OCI-M1 (cell line): ENCODE measurements at regions not wholly inside any gene's neighbourhood (a gene's known extent, or its start where the extent isn't known, plus 50 kb on each side); places are given as distances from the start of the nearest gene placed in this dataset.
"Not testable (repeated sequence)": the region's sequence is repeated elsewhere in the genome, so short reads cannot be mapped to it uniquely, and the experiment has no call there.

ENCODE experiments used
- DNase-seq: peaks from one replicate; lab custom pipeline; 2025; lab: John Stamatoyannopoulos, UW

- no peak for DNase-seq
Observed at GRCh38 chr5:106698169-106698568, 972.6 kb downstream of the EFNA5 start.

GRCh38 chr5:106691701-106692100 lies 979.0 kb downstream of the EFNA5 start:
- no peak for DNase-seq

- DNase-seq, result no peak
Observed at GRCh38 chr5:106690585-106690984, 980.2 kb downstream of the EFNA5 start.

GRCh38 chr5:106680330-106680729 lies 990.4 kb downstream of the EFNA5 start:
- DNase-seq, result peak; percentile 68

GRCh38 chr5:106677057-106677456 lies 993.7 kb downstream of the EFNA5 start:
- DNase-seq, result no peak

- DNase-seq, result no peak
Observed at GRCh38 chr5:106675687-106676086, 995.0 kb downstream of the EFNA5 start.

GRCh38 chr5:106673941-106674340 lies 996.8 kb downstream of the EFNA5 start:
- no peak for DNase-seq

- DNase-seq, result no peak
Observed at GRCh38 chr5:106661866-106662265, 1008.9 kb downstream of the EFNA5 start.

GRCh38 chr5:106660681-106661080 lies 1010.1 kb downstream of the EFNA5 start:
- no peak for DNase-seq

- no peak for DNase-seq
Observed at GRCh38 chr5:106658150-106658549, 1012.6 kb downstream of the EFNA5 start.

- no peak for DNase-seq
Observed at GRCh38 chr5:106656821-106657220, 1013.9 kb downstream of the EFNA5 start.

- DNase-seq, result no peak
Observed at GRCh38 chr5:106649031-106649430, 1021.7 kb downstream of the EFNA5 start.

GRCh38 chr5:106648401-106648800 lies 1022.3 kb downstream of the EFNA5 start:
- no peak for DNase-seq

- DNase-seq, result no peak
Observed at GRCh38 chr5:106646106-106646505, 1024.6 kb downstream of the EFNA5 start.

- DNase-seq, result no peak
Observed at GRCh38 chr5:106640511-106640910, 1030.2 kb downstream of the EFNA5 start.

- DNase-seq, result no peak
Observed at GRCh38 chr5:106639488-106639887, 1031.2 kb downstream of the EFNA5 start.

- no peak for DNase-seq
Observed at GRCh38 chr5:106637275-106637674, 1033.5 kb downstream of the EFNA5 start.

- DNase-seq, result no peak
Observed at GRCh38 chr5:106634375-106634774, 1036.4 kb downstream of the EFNA5 start.

GRCh38 chr5:106633825-106634224 lies 1036.9 kb downstream of the EFNA5 start:
- no peak for DNase-seq

- not testable (repeated sequence) for DNase-seq
Observed at GRCh38 chr5:106628456-106628855, 1042.3 kb downstream of the EFNA5 start.

GRCh38 chr5:106610041-106610440 lies 1060.7 kb downstream of the EFNA5 start:
- DNase-seq, result no peak

GRCh38 chr5:106601620-106602019 lies 1069.1 kb downstream of the EFNA5 start:
- DNase-seq, result no peak

- DNase-seq, result no peak
Observed at GRCh38 chr5:106600803-106601202, 1069.9 kb downstream of the EFNA5 start.

GRCh38 chr5:106595864-106596263 lies 1074.9 kb downstream of the EFNA5 start:
- no peak for DNase-seq

- DNase-seq, result no peak
Observed at GRCh38 chr5:106584268-106584667, 1086.5 kb downstream of the EFNA5 start.
